Glomerular endothelial cell (primary cell): ENCODE measurements at regions not wholly inside any gene's neighbourhood (a gene's known extent, or its start where the extent isn't known, plus 50 kb on each side); places are given as distances from the start of the nearest gene placed in this dataset.

Experiments used
- DNase-seq: peaks from one replicate; pipeline ENCODE4 v3.0.0-alpha.2; 2011; ENCODE audit warnings: low read depth, low spot score; ENCODE audit errors: extremely low read depth

DNA sequence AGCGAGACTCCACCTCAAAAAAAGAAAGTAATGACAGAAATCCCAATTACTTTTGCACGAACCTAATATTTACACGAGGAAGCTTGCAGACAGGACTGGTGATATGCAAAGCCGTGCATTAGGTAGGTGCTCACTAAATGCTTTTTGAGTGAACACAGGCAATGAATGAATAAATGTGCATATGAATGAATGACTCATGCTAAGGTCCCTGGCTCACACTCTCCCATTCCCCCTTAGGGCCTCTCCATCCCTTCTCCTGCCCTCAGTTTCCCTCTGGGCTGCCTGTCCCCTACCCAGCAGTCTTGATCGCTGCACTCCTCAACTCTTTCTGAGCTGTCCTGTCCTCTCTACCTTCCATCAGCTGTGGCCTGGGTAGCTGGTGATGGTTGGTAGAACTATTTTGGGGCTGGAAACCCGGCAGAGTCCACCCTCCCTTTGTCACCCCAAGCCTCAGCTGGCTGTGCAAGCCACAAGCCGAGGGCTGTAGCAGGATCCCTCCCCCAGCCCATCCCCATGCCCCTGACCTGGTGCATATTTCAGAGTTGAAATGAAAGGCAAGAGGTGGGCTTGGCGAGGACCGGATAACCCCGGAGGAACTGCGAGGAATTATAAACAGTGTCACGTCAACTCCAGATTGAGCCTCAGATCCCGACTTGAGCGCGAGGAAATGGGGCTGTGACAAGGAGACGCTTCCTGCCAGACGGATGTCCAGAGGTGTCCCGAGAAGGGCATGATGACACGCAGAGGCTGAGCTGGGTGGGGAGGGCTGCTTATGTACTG, 191.7 kb upstream of the GSC start:
- no peak for DNase-seq

DNA sequence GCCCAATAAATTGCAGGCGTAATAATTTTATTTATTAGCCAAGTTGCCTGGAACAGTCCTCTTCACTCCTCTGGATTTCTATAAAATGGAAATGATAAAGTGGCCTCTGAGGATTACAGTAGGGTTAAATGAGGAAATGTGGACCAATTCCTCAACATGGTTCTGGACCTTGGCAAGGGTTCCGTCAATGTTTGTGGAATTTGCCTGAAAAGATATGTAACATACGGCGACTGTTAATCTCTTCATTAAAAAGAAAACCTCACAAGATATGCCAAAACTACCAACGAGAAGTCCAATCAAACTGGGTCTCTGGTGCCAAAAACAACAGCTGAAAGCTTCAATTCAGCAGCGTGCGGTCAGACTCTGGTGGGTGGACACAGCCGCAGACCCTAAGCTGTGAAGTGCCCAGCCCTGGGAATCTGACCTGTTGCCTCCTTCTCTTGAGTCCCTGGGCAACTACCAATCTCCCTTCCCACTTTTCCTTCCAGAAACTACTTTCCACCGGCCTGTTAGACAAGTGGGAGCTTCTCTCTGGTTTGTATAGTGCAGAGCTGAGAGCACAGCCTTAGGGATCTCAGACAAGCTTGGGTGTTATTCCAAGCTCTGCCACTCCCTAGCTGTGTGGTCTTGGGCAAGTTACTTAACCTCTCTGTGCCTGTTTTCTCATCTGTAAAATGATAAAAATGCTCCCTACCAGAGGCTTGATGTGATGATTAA, 190.5 kb upstream of the GSC start:
- DNase-seq, result no peak

DNA sequence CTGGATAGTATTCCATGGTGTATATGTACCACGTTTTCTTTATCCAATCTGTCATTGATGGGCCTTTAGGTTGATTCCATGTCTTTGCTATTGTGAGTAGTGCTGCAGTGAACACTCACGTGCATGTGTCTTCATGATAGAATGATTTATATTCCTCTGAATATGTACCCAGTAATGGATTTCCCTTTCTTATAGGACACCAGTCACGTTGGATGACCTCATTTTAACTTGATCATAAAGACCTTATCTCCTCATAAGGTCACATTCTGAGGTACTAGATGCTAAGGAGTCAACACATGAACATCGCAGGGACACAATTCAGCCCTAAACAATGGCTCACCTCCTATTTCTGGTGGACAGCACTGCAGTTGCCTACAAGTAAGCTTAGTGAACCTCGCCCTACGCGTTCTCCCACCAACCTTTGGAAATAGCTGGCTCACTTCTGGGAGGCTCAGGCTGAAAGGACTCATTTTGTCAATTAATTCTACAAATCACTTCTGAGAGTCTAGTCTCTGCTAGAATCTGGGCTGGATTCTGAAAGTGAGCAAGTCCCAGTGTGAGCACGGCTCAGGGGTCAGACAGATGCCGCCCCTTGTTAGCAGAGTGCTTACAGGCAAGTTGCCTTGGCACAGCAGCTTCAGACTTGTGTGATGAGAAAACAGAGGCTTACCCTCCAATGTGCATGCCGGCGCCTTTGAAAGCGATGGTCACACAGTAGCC, 183.8 kb upstream of the GSC start:
- no peak for DNase-seq

DNA sequence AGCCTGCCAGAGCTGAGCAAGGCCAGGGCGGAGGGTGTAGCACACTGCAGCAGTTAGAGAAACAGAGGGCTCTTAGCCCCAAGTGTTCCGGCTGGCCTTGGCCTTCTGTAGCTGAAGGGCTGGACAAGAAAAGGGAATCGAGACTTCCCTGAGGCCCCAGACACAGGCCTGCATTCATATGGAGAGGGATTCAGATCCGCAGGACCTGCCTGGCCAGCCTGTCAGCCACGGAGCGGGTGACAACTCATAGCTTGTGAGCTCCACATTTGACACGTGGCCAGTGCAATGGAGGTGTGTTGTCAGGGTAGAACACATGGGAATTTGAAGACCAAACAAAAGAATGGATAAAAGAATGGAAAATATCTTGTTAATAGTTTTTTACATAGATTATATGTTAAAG, 182.2 kb upstream of the GSC start:
- no peak for DNase-seq

DNA sequence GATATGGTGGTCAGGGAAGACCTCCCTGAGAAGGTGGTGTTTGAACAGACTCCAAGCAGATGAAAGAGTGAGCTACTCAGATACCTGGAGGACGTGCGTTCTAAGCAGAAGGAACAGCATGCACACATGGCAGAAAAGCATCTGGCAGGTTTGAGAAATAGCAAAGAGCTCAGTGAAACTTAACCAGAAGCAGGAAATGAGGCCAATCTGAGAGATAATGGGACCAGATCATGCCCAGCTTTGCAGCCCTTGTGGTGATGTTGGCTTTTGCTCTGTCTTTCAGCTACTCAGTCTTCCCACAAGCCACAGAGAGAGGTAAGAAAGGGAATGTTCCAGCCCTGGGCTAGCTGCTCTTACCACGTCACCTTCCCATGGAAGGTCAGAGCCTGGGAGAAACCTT, 176.3 kb upstream of the GSC start:
- DNase-seq, result no peak

DNA sequence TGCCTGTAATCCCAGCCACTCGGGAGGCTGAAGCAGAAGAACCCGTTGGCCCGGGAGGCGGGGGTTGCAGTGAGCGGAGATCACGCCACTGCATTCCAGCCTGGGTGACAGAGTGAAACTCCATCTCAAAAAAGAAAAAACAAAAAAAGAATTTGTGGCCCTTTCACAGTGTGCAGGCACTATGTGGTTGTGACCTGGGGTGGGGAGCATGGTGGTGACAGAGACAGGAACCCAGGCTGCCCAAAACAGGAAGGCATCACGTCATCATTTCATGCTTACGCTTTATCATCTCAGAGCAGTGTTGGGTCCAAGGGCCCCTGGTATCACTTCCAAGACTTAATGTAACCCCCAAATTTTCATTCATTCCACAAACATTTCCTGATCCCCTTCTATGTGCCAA, 175.7 kb upstream of the GSC start:
- no peak for DNase-seq

DNA sequence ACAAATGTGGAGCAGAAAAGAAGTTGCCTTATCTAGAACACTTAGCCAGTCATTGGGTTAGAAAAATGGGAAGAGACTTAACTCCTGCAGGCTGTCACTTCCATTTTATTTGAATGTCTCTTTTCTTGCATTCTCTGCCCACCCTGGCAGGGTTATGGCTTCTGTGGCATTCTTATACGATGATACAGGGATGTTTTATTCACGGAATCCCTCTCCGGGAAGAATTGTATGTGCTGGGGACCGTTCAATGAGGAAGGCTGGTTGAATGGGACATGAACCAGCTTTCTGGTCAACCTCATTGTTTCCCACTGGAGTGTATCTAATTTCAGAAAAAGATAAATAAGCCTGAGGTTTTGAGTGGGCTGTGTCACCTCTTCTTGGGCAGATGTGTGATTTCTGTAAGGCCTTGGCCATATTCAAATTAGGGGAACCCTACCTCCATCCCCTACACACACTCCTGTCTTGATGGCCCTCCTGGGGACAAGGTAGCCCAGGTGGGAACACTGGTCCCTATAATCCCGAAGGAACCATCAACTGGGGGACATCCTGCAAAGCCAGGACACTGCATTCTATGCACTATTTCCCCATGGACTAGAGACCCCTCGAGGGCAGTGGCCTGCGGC, 174.8 kb upstream of the GSC start:
- no peak for DNase-seq

DNA sequence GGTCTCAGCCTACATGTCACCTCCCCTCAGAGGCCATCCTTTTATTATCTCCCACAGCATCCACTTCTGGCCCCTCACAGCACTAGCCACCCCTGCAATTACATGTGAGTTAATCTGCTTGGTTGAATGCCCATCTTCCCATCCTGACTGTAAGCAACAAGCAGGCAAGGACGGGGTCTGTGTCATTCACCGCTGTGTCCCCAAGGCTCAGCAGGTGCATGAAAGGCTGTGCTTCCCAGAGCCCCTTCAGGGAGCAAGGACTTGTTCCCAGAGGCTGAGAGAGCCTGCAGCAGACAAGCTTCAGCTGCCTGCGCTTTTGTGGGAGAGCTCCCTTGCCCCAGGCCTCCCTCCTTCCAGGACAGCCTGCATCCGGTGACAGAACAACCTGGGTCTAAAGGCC, 172.7 kb upstream of the GSC start:
- DNase-seq, result no peak

DNA sequence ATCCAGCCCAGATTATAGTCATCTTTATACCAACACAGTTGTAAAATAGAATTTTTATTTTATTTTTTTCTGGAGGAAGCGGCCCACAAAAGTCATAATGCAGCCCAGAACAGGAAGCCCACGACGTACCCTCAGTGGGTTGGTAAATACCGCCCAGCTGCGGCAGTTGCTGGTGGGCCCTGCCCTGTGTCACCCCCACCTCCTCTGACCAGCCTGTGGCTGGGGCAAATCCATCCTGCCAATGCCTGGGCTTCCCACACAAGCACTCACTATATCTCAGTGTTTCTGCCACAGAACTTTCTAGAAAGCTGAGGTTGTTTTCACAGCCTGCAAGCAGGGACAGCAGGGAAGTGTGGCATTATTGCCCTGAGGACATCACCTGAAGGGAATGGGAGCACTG, 171.4 kb upstream of the GSC start:
- DNase-seq, result no peak

DNA sequence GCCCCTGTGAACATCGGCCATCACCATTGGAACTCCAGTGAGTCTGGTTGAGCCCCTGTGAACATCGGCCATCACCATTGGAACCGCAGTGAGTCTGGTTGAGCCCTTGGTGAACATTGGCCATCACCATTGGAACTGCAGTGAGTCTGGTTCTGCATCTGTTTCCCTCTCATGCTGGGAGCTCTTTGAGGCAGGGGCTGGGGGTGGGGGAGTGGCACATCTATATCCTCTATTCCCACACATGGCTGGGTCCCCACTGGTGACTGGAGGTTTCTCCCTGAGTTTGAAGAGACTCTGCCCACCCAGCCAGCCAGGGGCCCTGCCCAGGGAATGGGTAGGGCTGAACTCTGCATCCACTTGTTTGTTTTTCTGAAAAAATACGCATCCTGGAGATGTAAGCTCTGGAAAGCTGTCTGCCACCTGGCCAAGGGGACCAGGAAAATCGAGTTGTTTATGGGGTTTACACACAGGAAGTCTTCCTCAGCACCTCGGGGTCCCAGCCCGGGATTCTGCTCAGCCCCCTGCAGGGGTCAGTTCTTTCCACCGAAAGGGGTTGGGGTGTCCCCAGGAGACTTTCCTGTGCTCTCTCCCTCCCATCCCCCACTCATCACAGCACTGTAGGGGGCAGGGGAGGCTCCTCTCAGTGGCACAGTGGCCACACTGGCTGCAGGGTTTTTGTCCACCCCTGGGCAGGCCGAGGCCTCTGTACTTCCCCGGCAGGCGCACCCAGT, 170.5 kb upstream of the GSC start:
- no peak for DNase-seq

DNA sequence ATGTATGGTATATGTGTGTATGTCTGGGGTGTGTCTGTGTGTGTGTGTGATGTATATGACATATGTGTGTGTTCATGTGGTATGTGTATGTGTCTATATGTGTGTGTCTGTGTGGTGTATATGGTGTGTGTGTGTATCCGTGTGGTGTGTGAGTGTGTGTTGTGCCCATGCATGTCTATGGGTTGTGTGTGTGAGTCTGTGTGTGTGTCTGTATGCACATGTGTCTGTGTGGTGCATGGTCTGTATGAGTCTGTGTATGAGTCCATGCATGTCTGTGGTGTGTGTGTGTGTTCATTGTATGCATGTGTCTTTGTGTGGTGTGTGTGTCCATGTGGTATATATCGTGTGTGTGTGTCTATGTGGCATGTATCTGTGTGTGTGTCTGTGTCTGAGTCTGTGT, 168.1 kb upstream of the GSC start:
- DNase-seq, result no peak

DNA sequence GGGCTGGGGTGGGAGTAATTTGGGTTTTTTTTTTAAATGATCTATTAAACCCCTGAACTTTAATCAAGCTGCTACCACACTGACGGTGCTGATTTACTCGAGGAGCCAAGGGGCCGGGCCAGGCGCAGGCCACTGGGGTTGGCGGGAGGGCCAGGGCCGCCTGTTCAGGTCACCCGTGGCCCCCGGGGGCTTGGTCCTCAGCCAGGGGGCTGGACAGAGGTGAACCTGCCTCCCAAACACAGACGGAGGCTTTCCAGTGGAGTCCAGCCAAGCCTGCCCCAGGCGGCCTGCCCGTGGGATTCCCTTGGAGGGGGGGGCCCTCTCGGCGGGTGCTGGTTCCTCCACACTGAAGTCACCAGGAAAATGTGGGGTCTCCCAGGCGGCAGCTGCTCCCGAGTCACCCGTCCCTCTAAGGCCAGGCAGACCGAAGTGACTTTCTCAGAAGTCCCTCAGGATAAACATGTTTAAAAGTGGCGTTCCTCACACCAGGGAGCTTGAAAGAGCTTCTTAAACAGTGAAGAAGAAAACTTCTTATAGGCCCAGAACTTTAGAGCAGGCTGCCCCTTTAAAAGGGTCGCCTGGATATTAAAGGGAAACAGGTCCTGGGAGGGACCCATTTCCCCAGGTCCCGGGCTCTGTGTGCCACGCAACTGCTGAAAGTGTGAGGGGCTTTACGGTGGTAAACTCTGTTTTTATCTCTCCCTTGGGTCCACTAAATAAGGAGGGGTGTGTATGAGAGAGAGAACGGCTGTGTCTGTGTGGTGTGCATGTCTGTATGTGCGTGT, 167.2 kb upstream of the GSC start:
- DNase-seq, result no peak

DNA sequence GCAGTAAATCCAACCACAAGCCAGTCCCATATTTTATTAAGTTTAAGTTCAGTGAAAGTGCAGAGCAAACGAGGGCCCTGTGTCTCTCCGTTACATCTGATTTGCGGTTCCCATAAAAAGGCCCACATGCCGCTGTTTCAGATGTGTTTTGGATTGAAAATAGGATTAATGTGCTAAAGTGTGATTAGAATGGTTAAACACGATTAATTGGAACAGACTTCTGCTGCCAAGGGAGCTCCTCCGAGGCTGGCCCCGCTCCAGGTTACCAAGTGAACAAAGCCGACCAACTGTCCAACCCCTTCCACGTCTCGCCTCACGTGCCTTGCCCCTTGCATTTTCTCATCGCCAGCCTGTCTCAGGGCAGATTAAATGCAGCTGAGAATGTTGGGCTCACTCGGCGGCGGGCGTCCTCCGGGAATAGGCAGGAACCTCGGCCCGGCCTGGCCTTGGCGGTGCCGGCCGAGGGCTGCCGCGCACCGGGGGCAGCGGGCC, 166.5 kb upstream of the GSC start:
- no peak for DNase-seq

DNA sequence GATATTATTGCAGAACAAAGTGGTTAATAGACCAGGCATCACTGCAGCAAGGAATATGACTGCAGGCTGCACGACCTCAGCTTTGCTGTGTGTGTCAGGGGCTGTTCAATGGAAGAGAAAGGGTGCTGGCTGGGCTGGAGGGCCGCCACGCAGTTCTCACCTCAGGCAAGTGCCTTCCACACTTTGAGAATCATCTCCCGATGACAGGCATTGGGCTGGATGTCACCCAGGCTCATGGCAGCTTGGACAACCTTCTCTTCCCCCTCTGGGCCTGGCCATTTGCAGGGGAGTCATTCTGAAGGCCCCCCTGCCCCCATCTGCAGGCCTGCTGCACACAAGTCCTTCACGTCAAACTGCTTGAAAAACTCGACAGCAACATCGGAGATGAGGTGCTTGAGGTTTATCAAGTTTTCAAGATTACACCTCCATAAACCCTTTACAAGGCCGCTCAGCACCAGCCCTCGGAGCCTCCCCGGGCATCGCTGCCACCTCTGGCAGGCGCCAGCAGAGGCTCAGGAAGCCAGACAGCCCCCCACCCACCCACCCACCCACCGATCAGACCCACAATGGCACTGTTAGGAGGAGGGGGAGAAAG, 165.9 kb upstream of the GSC start:
- DNase-seq, result no peak

DNA sequence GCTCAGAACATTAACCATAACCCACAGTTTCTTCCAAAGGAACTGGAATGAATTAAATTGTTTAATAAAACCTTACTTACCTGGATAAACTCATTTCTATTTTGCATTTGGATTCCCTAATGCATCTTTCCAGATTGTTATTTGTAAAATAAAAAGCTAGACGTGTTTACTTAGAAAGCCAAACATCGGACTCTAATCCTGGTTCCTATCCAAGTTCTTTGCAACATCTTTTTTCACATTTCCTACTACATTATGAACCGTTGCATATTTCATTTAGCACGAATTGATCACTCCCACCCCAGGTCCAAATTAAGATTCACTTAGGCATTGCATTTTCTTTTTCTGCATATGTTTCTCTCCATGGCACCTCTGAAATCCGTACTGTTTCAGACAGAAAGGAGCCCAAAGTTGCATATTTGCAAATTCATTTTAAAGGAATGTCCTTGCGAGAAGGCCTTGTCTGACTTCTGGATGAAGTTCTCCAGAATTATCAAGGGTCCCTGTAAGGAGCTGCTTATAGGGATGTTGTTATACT, 164.4 kb upstream of the GSC start:
- DNase-seq, result no peak

DNA sequence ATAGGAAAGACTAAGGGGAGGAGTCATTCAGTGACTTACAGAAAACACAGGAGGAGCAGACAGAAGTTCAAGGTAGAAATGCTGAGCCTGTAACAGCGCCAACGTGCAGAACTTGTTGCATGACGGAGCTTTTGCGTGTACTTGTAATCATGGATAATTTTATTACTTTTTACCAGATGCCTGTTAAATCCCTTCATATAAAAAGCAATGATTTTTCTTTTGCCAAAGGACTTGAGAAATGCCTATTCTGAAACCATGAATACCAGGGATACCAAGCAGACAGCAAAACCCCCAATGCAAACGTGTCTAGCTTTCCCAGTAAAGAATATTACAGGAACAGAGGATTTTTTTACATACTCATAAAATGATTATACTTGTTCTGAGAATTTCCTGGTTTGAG, 163.6 kb upstream of the GSC start:
- no peak for DNase-seq

DNA sequence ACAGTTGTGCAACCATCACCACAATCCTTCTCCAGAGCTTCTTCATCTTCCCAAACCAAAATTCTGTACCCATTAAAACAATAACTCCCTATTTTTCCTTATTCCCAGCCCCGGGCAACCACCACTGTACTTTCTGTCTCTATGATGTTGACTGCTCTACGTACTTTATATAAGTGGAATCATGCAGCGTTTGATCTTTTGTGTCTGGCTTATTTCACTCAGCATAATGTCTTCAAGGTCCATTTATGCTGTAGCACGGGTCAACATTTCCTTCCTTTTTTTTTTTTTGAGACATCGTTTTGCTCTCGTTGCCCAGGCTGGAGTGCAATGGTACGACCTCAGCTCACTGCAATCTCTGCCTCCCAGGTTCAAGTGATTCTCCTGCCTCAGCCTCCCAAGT, 162.7 kb upstream of the GSC start:
- DNase-seq, result no peak

DNA sequence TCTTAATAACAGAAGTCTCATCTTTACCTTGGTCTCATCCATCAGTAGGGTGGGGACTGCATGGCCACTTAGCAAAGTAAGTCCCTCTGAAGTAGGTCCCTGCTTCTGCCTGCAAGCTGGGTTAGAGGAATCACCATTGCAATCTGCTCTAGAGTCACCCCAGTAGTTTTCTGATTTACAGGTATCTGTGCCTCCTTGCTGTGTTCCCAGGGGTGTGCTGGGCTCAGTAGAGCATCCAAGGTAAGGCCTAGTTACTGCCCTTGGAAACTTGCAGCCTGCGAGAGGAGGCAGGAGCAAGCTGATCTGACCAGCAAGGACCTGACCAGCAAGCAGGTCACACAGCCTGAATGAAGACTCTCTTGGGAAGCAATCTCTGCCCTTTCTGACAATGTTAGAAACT, 160.8 kb upstream of the GSC start:
- DNase-seq, result no peak

DNA sequence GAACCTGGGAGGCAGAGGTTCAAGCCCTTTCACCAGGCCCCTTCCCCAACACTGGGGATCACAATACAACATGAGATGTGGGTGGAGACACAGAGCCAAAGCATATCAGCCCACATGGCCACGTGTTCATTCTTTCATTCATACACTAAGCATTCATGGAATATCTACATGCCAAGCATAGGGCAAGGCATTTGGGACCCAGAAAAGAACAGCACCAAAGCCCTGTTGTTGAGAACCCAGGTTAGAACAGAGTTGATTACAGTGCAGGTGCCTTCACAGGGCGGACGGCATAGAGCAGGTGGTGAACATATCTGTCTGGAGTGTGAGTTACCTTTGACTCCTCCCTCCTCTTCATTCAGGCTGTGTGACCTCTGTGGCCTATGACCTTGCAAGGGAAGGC, 159.4 kb upstream of the GSC start:
- DNase-seq, result no peak
